ENCODE measurements at regions not wholly inside any gene's neighbourhood (a gene's known extent, or its start where the extent isn't known, plus 50 kb on each side); places are given as distances from the start of the nearest gene placed in this dataset.

GRCh38 chr3:180179562-180179961 lies 142.8 kb upstream of the PEX5L start:
- H3K4me3 ChIP-seq (ENCODE audit: low read depth, low read length), result no peak overlapping the region
- H2AFZ ChIP-seq, result no peak overlapping the region
- H3K27ac ChIP-seq, result no peak overlapping the region
- no peaks in the 10 kb centered on the region for H3K9me3 ChIP-seq (ENCODE audit: control insufficient read depth, low read length)
- no peak for TF ChIP-seq CTCF (IDR thresholded peaks at IDR 0.05)
- no peaks in the 10 kb centered on the region for H3K27me3 ChIP-seq (ENCODE audit: control insufficient read depth, insufficient read depth, low read length)
- H3K79me2 ChIP-seq, result no peaks in the 10 kb centered on the region
- H3K36me3 ChIP-seq (ENCODE audit: control insufficient read depth, insufficient read depth, low read length), result no peaks in the 10 kb centered on the region
- H3K4me1 ChIP-seq, result no peaks in the 10 kb centered on the region
- no peak overlapping the region for H3K4me2 ChIP-seq (ENCODE audit: low read length)
- H3K9ac ChIP-seq, result no peak overlapping the region

- Histone ChIP-seq H3K27ac (no peak overlapping the region), H3K36me3 (ENCODE audit: control insufficient read depth, insufficient read depth, low read length) (no peaks in the 10 kb centered on the region), H3K79me2 (no peaks in the 10 kb centered on the region), H3K27me3 (ENCODE audit: control insufficient read depth, insufficient read depth, low read length) (no peaks in the 10 kb centered on the region), H3K9ac (no peak overlapping the region), H3K4me2 (ENCODE audit: low read length) (no peak overlapping the region), H2AFZ (no peak overlapping the region), H3K9me3 (ENCODE audit: control insufficient read depth, low read length) (no peaks in the 10 kb centered on the region), H3K4me3 (ENCODE audit: low read depth, low read length) (no peak overlapping the region), H3K4me1 (no peaks in the 10 kb centered on the region)
- TF ChIP-seq CTCF (IDR thresholded peaks at IDR 0.05), result no peak
These were observed 144.1 kb upstream of the PEX5L start for GRCh38 chr3:180180795-180181194.

GRCh38 chr3:180181387-180181786 lies 144.7 kb upstream of the PEX5L start:
- Histone ChIP-seq H3K9ac (no peak overlapping the region), H3K79me2 (no peaks in the 10 kb centered on the region), H3K36me3 (ENCODE audit: control insufficient read depth, insufficient read depth, low read length) (no peaks in the 10 kb centered on the region), H3K4me2 (ENCODE audit: low read length) (no peak overlapping the region), H3K27me3 (ENCODE audit: control insufficient read depth, insufficient read depth, low read length) (no peaks in the 10 kb centered on the region), H3K9me3 (ENCODE audit: control insufficient read depth, low read length) (no peaks in the 10 kb centered on the region), H3K4me1 (no peaks in the 10 kb centered on the region), H3K4me3 (ENCODE audit: low read depth, low read length) (no peak overlapping the region), H3K27ac (no peak overlapping the region), H2AFZ (no peak overlapping the region)
- no peak for TF ChIP-seq CTCF (IDR thresholded peaks at IDR 0.05)

DNA sequence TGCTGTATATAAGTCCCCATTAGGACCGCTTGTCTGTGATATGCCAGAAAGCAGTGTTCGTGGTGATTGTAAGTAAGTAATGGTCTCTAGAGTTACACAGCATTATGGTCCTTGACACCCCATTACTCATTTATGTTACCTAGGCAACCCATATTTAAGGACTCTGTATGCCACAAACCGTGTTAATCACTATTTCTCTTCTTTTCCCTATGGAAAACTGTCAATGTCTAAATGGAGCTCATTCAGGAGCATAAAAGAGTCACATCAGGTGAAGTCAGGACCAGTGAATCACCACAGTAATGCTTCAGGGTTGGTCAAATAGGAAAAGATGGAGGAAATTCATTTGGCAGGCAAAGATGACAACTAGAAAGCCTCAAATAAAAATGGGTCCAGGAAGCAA lies 146.6 kb upstream of the PEX5L start:
- no peaks in the 10 kb centered on the region for H3K4me1 ChIP-seq
- H3K9me3 ChIP-seq (ENCODE audit: control insufficient read depth, low read length), result no peaks in the 10 kb centered on the region
- H3K79me2 ChIP-seq, result no peaks in the 10 kb centered on the region
- no peaks in the 10 kb centered on the region for H3K36me3 ChIP-seq (ENCODE audit: control insufficient read depth, insufficient read depth, low read length)
- H3K9ac ChIP-seq, result no peak overlapping the region
- TF ChIP-seq CTCF (IDR thresholded peaks at IDR 0.05), result no peak
- H3K27ac ChIP-seq, result no peak overlapping the region
- no peak overlapping the region for H3K4me2 ChIP-seq (ENCODE audit: low read length)
- no peak overlapping the region for H2AFZ ChIP-seq
- H3K27me3 ChIP-seq (ENCODE audit: control insufficient read depth, insufficient read depth, low read length), result no peaks in the 10 kb centered on the region
- H3K4me3 ChIP-seq (ENCODE audit: low read depth, low read length), result no peak overlapping the region

DNA sequence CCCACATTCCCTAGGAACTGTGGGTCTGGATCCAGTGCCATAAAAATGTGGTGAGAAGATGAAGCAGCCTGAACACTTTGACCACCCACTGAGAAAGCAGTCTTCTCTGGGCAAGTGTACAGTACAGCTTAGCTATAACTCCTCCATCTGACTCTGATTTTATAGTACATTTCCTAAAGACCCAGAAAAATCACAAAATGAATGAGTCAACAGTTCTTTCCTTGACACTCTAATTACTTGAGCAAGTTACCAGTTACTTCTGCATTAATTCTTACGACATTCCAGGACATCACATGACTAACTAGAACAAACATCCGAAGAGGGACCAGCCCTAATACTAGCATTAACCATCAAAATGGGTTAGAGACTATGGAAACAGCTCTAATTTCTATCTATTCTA lies 148.1 kb upstream of the PEX5L start:
- Histone ChIP-seq H3K4me2 (ENCODE audit: low read length) (no peak overlapping the region), H3K4me3 (ENCODE audit: low read depth, low read length) (no peak overlapping the region), H3K9me3 (ENCODE audit: control insufficient read depth, low read length) (no peaks in the 10 kb centered on the region), H3K36me3 (ENCODE audit: control insufficient read depth, insufficient read depth, low read length) (no peaks in the 10 kb centered on the region), H3K4me1 (no peaks in the 10 kb centered on the region), H3K79me2 (no peaks in the 10 kb centered on the region), H3K9ac (no peak overlapping the region), H3K27ac (no peak overlapping the region), H2AFZ (no peak overlapping the region), H3K27me3 (ENCODE audit: control insufficient read depth, insufficient read depth, low read length) (no peaks in the 10 kb centered on the region)
- no peak for TF ChIP-seq CTCF (IDR thresholded peaks at IDR 0.05)

Data from parathyroid adenoma (tissue), 2 donors.